NCI-H1694 treated with DMSO at 0.1 percent for 48 hours (cell line): ENCODE measurements at regions not wholly inside any gene's neighbourhood (a gene's known extent, or its start where the extent isn't known, plus 50 kb on each side); places are given as distances from the start of the nearest gene placed in this dataset.

Experiments
- DNase-seq: peaks from one replicate; lab custom pipeline; 2025; lab: John Stamatoyannopoulos, UW

DNA sequence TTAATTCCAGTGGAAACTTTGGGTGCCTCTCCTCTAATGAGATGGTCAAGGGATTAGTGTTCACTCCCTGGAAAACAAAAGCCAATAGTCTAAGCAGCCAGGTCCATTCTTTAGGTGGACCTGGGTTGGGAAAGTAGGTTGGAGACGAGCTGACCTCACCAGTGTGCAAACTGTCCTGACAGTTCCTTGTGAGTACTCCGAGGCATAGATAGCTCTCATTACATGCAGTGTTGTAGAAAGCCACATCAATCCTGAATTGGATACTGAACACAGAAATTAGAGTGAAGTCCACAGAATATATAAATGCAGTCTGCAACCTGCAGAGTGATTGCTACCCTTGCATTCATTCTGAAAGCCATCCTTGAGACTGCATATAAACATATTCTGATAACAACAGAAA, 675.1 kb upstream of the CXADR start:
- DNase-seq: no peak

DNA sequence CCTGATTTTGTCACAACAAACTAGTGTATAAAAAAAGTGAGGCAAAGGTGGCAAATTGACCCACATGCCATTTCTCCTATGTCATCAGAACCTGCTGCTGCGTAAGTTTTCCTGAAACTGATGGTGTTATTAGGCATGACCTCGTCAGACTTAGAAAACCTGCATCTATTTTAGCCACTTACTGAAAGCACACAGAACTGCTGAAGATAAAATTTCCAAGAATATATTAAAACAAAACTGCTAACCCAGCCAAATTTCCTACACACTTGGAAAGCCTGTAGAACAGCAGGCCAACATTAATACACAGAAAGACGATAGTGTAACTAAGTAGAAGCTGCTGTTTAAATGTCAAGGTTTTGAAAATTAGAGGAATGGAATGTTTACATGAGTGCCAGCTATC, 674.5 kb upstream of the CXADR start:
- DNase-seq: no peak

DNA sequence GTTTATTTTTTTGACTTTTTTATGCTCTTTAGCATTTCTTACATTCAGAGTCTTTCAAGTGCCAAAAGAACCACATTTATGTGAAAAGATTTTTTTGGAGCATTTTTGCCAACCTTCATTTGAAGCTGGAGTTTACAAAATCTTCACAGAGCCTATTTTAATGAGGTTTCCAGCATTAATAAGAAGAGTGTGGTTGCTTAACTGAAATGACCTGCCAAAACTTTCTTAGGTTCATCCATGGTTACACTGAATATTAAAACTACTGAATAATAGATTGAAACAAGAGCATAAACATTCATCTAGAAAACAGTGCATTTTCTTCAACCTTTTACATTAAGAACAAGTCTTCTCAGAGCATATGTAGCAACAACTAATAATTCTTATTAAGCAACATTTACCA, 672.3 kb upstream of the CXADR start:
- DNase-seq: no peak

DNA sequence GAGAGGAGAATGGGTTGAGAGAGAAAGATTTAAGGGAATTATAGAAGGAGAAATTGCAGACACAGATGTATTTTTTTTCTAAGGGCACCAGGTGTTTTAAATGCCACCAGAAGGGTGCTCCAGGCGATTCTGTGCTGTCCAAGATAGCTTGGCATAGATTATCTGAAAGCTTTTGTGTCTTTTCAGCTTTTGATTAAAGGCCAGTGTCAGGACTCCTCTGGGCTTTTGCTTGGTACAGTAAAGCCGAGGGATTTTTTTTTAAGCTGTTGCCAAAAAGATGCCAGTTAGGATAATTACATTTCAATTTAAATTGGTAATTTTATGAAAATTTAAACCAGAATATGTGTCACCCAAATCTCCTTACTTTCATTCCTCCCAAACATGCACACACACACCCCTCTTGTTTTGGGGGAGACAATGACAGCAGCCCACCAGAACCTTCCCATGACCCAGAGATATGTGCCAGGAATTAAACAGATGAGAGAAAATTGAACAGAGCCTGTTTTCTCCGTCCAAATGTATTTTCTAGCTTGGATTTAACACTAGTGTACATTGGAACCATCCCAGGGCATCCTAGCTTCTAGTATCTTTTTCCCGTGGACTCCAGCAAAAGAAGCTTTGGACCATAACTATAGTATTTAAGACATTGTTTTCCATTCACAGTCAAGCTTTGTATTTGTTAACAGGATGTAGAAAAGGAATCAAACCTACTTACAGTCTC, 670.7 kb upstream of the CXADR start:
- no peak for DNase-seq

DNA sequence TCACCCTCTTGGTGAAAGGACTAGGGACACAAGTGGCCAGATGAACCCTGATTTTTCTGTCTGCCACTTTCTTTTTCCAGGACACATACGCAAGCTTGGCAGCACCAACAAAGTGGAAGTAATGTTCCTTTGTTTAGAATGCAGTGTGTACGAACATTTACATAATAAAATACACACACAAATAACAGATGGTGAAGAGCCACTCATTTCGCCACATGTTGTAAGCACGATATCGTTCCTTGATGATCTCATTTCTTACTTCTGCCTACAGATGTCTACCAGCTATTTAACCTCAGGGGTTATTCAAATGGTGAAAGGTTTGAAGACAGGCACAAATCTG, 670.2 kb upstream of the CXADR start:
- no peak for DNase-seq

DNA sequence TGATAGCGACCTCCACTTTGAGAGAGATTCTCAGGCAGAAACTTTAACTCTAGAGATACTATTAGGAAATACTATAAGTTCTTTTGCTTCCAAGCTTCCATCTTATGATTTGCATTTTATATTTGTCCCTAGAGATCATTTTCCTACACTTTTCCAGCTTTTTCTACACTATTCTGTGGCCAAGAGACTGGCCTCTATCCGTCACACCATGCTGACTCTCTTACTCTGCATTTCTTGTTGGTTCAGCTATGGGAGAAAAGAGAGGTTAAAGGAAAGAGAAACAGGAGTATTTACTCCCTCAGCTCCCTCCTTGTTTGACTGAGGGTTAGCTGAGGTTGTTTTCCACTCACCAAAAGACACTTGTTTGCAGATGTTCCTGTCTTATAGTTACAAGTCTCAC, 665.6 kb upstream of the CXADR start:
- DNase-seq: no peak

DNA sequence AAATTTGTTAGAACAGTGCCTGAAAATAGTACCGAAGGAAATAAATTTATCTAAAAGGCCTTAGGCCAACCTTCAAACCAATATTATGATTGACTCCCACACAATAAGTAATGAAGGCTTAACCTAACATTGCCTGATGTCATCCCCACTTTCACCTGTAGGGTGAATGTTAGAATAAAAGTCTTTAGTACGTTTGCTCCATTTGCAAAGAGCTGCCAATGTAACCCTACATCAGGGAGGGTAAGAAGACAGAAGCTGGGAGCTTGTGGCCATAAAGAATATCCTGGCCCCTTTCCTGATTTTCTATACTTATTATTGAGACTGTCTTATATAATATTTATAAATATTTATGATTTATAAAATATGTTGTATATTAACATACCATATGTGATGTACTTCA, 661.8 kb upstream of the CXADR start:
- no peak for DNase-seq

DNA sequence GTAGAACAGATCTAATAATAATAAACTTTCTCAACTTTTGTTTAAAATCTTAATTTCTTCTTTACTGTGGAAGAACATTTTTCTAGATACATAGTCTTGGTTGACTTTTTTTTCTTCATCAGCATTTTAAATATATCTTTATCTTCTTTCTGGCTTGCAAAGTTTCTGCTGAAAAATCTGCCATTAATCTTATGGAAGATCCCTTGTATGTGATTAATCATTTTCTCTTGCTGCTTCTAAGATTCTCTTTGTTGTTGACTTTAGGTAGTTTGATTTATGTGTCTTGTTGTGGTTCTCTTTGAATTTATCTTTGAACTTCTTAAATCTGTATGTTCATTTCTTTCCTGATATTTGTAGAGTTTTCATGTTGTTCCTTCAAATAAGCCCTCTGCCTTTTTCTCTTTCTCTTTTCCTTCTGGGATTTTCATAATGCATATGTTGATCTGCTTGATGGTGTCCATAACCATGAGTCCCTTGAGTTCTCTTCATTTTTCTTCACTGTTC, 657.6 kb upstream of the CXADR start:
- DNase-seq: no peak

DNA sequence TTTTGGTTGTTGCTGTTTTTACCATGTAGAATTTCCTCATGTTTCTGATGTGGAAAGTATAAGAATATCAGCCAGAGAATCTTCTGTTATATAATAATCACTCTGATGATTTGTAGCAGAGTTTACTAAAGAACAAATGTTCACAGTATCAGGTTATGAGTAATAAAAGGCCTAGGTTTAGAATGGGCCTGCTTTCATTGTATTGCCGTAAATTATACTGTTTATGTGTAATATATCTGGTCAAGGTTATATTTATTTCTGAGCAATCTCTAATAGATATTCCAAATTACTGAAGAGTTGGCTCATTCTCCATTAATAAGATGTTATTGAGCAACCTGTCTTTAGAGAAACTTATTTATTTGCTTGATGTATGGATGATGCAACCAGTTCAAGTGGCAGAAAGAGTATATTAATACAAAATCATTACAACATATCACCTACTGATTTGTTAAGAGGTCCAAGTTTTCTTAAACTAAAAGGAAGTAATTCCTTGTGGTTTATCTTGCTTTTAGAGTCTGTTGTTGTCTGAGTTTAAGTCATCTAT, 649.4 kb upstream of the CXADR start:
- no peak for DNase-seq

DNA sequence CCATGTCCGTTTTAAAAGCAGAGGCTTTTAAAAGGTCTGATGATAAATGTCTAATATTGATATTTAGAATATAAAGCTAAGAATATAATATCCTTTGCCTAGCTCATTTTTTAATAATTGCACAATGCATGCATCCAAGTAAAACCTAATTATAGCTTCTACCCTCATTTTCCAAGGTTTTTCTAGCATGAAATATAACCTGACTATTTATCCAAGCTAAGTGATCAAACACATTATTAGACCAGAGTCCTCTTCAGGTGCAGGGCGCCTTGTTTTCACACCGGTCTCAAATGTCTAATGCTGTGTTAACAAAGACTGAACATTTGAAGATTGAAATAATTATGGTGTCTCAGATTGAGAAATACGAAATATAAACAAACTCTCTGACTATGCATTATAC, 648.9 kb upstream of the CXADR start:
- no peak for DNase-seq

DNA sequence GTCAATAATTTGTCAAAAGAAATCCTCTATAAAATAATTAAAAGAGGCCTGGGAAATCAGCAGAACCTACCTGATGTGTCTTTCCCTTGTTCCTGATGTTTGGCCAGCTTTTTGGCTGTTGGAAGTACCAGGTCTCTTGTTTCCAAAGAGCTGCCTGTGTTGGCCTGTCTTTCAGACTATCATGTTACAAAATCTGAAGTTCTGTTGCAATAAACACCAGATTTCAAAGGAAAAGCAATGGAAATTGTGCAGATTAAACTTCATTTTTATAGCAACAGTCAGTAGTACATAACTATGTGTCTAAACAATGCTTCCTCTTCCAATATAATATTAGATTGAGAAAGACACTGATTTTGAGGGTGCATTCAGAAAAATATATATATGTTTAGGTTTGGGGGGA, 647.2 kb upstream of the CXADR start:
- no peak for DNase-seq

DNA sequence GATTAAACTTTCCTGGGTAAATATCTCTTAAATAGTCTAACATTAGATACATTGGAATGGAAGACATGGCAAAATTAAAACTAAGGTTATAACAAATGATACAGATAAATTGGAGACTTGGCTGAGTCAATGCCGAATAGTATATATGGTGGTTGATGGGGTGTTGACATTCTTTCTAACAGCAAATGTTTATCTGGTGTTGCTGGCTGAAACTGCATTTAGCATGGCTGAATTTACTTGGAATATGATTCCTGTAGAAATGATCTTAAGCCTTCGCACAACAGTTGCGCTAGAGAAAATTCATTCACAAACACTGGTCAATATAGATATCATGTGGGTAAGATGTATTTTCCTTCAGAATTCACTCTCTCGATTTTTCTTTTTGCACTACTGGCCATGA, 646.0 kb upstream of the CXADR start:
- DNase-seq: no peak

DNA sequence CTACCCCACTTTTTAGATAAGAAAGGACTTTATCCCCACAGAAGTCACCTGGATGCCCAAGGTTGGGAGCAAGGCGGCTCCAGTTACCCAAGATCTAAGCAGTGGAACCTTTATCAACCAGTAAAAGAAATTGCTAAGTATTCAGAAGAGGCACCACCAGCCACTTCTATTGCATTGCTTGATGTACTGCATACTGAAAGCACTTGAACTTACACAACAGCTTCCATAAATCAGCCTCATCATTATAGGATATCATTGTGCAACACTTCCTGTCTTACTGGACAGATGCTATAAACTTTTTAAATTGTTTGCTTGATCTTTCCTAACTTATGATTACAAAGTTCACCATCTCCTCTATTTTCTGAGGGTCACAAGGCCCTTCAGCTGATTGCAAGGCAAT, 642.7 kb upstream of the CXADR start:
- no peak for DNase-seq

DNA sequence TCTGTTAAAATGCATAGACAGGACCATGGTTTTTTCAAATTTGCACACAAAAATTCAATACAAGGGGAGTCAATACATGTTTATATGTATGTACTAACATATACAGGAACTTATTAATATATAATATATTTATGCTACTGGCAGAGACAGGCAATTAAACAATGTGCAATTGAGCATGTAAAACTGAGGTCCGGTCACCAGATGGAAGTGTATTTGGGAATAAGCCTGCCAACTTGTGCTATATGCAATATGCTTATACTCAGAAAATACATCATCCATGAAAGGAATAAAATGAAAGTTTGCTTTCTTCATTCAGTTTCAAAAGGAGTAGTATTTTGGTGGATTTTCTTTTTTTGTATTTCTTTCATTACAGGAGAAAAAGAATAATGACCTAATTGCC, 640.2 kb upstream of the CXADR start:
- no peak for DNase-seq

DNA sequence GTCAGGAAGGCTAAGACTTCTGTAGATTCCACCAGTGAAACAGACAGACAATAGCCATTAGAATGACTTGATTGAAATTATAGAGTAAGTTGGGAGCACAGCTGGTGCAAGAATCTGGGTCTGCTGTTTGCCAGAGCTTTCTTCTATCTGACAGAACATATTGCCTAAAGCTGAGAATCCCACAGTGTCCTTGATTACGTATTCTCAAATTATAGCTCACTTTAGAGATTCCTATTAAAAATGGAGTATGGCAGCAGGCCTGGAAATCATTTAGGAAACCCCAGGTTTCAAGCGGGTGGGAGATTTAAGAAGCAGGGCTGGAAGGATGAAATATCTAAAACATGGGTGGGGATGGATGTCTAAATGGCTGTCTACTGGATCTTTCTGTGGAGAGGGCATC, 639.7 kb upstream of the CXADR start:
- DNase-seq: no peak

DNA sequence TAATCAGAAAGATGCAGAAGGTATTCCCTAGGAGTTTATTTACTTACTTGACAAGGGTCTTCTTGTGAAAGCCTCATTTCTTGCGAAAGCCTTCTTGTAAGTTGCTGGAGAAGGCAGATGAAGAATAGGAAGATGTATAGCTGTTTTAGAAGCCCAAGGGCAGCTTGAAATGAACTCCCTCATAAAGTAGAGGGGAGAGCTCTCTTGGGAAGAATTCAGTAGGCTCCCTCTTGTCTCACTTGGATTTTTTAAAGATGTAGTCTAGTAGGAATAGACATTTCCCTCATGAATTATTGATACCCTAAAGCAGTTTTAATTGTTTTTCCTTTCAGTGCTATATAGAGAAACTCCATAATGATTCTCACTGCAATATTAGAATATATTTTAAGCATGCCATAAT, 639.2 kb upstream of the CXADR start:
- DNase-seq: no peak

DNA sequence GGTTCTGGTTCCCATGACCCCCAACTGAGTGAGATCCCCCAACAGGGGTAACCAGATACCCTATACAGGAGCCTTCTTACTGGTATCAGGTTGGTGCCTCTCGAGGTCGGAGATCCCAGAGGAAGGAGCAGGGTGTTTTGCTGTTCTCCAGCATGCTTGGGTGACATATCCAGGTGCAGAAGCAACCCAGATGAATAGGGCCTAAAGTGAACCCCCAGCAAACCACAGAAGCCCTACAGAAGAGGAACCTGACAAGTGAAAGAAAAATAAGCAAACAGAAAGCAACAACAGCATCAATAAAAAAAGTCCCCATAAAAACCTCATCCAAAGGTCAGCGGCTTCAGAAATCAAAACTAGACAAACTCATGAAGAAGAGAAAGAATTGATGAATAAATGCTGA, 633.4 kb upstream of the CXADR start:
- DNase-seq: no peak

DNA sequence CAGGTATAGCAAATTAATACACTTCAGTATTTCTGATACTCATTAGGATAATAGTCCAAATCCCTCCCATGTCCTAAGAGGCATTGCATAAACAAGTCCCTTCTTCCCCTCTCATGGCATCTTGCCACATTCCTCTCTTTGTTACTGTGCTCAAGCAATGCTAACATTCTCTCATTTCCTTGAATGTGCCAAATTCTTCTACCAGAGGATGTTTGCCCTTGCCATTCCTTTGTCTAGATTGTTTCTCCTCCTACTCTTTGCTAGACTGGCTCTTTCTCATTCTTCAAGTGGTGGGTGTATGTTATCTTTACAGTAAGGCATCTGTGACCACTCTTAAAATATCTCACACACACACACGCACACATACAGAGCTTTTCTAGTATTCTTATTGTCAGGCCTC, 621.0 kb upstream of the CXADR start:
- no peak for DNase-seq

DNA sequence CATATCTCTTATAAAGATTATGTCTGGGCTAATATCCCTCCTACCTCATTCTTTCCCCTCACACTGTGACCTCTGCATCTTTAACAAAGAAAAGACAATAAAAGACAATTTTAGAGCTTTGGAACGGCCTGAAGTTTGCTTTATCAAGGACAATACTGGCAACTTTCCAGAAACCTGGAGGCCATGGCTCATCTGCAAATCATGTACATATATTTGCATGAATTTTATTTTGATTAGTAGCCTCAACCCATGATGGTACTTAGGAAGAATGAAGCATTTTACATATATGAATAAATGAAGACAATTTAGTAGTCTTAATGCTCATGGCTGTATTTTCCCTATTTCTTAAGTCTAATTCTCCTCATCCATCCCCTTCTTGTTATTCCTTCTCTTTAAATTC, 612.2 kb upstream of the CXADR start:
- no peak for DNase-seq

DNA sequence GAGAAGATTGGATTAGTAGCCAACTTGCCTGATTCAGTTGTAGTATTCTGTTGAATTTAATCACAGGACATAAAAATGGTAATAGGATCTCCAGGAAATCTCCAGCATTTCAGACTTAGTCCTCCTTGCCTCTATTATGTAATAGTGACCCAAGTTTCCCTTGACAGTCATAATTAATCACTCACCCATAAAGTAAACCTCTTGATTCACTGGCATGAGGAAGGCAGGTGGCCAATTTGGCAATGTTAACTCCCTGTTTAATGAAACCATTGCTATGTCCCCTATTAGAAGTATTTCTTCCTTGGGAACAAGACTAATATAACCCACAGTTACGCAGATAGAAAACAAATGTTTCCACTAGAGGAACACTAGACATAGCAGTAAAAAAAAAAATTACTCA, 604.8 kb upstream of the CXADR start:
- DNase-seq: no peak

DNA sequence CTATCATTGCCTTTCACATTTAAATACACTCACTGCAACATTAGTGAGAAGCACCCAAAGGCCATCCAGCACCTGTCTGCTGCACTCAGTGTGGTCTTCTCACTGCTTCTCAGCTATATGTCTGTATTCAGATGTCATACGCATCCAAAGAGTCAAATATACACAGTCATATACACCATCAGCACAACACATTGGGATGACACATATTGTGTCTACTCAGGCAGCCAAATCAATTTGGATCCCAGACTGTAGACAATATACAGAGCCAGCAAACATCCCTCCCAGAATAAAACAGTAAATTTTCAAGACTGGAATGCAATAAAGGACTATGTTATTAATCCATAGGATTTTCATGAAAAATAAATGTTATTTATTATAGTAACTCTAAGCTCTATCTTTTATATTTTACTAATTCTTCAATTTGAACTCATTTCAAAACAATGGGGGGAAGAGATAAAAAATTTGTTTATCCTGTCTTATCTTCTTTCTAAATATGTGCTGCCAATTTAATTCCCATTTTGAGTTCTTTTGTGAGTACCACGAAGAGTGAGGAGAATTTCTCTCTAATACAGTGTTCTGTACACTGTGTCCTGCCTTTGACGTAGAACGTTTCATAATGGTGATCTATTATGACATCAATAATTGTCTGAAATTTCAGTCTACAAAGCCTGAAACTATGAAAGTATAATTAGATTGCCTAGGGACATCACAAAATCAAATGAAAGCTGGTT, 602.2 kb upstream of the CXADR start:
- DNase-seq: no peak

DNA sequence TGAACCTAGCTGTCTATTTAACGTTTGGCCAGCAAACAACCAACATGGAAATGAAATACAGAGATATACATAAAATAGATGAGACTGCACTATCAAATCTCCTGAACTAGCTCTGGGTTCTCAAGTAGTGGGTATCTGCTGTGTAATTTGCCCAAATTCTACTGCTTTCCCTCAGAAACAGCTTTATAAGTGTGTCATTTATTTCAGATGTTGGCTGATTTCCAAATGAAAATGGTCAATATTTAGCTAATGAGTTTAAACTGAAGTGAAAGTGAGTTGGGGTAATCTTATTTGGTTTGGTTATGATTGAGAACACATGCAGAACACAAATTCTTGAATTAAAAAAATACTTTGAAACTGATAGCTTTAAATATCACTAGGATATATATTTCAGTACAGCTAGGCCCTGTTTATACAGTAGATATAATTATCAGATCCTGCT, 601.7 kb upstream of the CXADR start:
- DNase-seq: no peak

DNA sequence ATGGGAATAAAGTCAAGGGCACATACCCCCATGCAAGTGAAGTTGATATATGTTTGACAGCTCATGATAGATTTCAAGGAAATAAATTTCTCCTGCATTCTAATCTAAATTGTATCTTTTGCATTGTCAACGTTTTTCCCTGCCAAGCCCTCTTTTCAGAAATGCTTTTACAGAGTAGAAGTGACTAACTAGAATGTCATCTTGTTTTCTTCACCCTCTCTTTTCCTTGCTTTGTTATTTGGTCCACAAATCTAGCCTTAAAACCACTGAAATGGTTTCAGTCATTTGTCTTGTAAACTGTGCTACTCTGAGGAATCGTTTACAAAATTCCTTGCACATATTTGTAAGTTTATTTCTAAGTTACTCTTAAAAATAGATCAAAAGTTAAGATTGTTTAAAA, 600.8 kb upstream of the CXADR start:
- DNase-seq: no peak

DNA sequence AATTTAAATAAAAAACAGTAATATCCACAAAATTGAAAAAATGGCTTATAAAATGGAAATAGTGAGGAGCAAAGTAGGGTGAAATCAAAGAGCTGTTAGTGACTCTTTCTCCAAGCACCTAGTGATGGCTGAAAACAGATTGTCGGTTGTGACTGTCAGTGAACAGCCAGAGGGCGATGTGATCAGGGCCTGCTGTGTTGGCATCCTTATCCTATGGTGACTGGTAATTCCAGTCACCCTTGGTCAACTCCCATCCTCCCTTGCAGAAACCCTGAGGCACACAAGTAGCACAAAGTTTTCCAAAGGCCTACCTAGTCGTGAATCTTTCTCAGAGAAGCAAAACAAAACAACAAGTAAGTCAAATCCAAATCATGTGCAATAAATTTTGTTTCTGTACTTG, 599.8 kb upstream of the CXADR start:
- DNase-seq: no peak
